Activated CD8-positive, alpha-beta memory T cell treated with anti-CD3 and anti-CD28 coated beads, Interleukin-2, amount 50 U/mL, for 48 hours (primary cell): ENCODE measurements at regions not wholly inside any gene's neighbourhood (a gene's known extent, or its start where the extent isn't known, plus 50 kb on each side); places are given as distances from the start of the nearest gene placed in this dataset.

ENCODE experiments used
- DNase-seq: peaks from one replicate; pipeline ENCODE4 v3.0.0-alpha.2; 2020

DNA sequence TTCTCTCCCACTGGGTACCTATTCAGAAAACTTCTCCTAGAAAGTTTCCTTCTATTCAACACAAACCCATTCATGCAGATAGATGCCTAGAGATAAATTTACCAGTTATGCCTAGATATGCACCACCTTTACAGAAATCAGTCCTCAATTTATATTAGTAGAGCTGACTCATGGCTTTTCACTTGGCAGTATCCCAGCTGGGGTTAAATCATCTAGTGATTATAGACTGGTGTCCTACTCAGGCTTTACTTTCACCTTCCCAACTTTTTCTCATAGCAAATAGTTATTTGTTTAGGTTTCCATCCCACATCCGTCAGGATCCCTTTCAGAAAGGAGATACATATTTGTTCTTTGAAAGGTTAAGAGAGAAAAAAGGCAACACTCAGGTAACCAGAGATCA lies 124.5 kb downstream of the AQP4 start:
- no peak for DNase-seq

- DNase-seq, result no peak
Measured at GRCh38 chr18:26740396-26740795, 125.1 kb downstream of the AQP4 start.

DNA sequence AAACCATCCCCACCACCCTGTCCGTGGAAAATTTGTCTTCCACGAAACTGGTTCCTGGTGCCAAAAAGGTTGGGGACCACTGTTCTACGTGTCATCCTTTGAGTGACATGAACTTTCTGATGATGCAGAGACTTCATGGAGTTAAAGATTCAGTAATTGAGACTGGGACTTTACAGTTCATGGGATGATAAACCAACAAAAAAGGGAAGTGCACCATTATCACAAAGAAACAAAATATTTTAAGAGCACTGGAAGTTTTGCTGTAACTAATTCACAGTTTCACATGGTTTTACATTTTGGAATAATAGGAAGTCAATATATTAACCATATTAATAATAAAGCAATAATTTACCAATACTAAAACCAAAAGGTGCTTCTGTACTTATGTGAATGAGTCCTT lies 126.8 kb downstream of the AQP4 start:
- DNase-seq, result no peak

DNA sequence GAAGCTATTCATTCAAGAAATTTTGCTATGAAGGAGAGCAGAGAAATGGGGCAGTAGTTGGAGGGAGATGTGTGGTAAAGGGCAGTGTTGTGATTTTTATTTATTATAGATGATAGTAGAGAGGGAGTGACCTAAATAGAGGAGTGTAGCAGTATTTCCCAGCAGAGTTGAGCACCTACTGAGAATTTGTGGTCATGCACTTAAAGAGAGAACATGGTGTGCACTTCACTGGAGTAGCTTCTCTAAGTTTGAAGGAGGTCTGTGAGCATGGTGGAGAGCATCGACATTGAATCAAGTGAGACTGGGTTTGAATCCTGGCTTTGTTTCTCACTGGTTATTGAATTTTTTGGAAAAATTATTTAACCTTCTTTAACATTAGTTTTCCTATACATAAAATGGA lies 129.2 kb downstream of the AQP4 start:
- DNase-seq, result no peak

DNA sequence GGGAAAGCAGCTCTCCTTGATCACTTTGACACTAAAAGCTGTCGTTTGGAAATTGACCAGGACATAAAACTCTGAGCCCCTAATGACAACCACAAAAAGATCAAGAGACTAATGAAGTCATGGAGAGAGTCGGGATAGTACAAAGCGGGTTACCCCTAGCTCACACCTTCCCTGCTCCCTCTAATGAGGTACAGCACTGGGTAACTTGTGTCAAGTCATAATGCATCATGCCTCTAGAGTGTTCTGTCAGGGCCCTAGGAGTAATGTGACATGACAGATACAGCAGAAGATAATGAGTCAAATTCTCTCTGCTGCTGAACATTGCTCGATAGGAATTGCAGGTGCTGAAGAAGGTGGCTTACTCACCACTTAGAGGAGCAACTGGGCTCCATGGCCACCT lies 130.7 kb downstream of the AQP4 start:
- DNase-seq, result no peak

DNA sequence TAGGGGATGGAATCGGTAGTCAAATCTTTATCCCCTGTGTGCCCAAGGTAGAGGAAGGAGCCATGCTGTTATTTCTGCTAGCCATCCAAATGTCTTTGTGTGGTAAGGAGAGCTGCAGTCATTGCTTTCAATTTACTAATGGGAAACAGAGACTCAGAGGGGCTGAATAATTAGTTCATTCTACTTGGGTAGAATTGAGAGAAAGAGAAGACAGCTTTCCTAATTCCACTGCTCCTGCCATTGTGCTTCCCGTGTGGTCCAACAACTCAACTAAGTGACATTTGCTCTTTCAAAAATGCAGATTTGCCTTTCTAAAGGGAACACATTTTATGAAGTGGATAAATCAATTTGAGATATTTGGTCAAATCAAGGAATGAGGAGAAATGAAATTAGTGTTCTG lies 136.1 kb downstream of the AQP4 start:
- no peak for DNase-seq

DNA sequence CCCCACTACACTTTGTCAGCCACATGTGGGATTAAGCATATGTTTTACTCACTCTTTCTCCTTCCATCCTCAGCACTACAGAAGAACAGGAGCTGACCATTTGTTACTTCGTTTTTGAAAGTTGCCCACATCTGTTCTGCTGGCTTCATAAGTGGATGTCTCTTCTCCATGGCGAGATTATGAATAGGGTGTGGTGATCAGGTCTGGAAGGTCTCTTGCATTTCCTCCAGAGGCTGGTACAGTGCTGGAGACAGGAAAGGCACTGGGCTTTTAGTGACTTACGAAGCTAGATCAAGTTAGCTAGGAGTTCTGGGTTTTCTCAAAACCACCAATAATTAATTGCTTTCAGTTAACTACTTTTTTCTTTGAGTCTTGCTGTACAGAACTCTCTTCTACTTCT lies 136.5 kb downstream of the AQP4 start:
- no peak for DNase-seq

- DNase-seq, result no peak
Measured at GRCh38 chr18:26723981-26724380, 141.5 kb downstream of the AQP4 start.

GRCh38 chr18:26722565-26722931 lies 143.0 kb downstream of the AQP4 start:
- DNase-seq, result no peak

- DNase-seq, result no peak
Measured at GRCh38 chr18:26721854-26722564, 143.5 kb downstream of the AQP4 start.

DNA sequence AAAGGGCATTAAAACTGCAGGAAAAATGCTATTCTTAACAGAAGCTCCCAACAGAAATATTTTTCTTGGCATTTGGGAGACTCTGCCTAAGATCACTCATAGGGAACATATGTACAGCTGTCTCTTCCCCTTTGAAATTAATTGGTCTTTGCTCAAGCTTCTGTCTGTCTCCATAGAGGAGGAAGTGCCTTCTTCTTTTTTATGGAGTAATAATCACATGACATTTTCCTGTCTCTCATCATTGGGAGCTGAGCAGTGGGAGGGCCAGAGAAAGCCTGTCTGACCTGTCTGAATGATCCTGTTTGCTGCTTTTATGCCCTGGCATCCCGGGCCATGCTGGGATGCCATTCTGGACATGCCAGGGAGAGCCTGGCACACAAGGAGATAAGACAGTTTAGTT lies 145.6 kb downstream of the AQP4 start:
- no peak for DNase-seq

DNA sequence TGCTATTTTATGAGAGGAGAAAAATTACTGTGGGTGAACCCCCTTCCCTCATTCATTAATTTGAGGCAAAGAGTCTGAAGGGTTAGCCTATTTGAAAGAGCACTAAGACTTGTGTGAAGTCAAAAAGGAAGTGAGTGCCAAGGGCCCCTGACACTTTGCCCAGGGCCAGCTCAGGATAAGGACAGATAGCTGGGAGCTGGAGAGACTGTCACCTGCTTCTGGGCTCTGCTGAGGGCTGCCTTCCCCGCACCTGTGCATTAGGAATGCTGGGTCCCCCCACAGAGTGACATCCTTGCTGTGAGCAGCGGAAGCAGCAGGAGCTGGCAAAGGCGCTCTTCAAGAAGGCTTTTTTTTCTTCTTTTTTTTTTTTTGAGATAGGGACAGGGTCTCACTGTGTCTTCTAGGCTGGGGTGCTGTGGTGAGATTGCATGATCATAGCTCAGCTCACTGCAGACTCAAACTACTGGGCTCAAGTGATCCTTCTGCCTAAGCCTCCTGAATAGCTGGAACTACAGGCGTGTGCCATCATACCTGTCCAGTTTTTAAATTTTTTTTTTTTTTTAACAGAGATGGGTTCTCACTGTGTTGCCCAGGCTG lies 148.3 kb downstream of the AQP4 start:
- DNase-seq, result no peak

DNA sequence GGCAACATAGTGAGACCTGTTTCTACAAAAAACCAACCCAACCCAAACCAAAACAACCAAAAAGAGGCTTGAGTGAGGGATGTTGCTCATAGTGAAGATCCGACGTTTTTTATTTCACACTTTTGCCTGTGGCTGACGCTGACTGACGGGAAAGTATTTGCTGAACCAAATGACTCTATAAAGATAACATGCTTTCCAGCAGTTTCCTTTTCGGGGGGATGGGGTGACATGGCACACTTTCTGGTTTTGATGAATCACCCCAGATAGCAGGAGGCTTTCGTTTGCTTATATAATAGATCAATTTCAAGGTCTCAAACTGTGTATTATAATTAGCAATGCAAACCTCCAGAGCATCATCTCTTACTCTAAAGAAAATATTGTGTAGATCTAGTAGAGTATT lies 150.8 kb downstream of the AQP4 start:
- DNase-seq, result no peak

DNA sequence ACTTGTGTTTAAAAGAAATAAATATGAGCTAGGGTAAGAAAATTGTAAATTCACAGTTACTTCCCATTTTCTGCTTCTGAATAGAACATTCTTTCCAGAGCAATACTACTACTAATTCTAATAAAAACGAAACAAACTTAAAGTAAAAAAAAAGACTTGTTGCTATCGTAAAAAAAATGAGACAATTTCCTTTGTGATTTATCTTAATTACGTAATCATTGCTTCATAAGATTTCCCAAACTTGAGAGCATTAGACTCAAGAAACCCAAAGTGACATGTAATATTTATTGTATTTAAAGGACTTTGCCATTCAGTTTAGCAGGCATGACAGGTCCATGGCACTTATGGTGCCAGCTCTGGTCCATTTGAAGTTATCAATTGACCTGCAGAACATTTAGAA lies 153.8 kb downstream of the AQP4 start:
- DNase-seq, result no peak

DNA sequence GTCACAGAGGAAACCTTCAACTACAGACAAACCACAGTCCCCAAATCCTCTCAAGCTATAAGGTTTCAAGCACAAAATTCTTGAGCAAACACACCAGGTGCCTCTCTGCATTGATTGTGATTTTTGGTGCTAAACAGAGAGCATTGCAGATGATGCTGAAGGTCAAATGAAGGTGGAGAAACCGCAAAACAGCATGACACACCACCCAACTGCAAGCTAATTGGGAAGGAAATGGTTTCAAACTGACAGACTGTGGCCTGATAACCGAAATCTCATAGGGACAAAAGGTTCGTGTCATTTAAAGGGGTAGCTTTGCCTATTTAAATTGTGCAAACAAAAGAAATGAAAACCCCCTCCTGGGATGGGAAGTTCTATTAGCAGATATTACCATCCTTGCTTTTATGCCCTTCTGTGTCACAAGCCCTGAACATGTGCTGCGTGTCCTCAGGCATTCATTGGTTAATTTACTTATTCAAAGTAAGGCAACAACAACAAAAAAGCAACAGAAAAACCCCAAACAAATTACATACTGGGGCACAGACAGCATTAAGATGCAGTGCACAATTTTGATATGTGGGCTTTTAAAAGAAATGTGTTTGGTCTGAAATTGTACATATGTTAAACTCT lies 154.9 kb downstream of the AQP4 start:
- no peak for DNase-seq

DNA sequence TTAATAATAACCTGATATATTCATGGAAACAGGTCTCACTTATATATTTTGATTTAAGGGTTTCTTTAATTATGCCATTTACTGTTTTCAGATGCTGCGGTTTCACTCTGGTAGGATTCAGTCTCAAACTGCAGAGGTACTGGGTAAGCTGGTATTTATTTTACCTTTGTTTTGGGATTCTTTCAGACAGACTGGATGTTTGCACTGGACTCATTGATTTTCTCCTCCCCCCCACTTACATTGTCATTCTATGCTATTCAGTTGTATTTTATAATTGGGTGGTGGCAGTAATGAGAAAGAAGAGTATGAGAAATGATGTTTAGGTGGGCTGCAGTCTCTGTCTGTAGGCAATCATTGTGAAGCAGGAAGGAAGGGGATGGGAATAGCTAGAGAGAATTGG lies 155.6 kb downstream of the AQP4 start:
- no peak for DNase-seq

GRCh38 chr18:26708806-26709716 lies 156.4 kb downstream of the AQP4 start:
- DNase-seq, result no peak

GRCh38 chr18:26706911-26707351 lies 158.6 kb downstream of the AQP4 start:
- DNase-seq, result no peak

GRCh38 chr18:26705757-26706156 lies 157.4 kb upstream of the KCTD1 start:
- no peak for DNase-seq

- DNase-seq, result no peak
Measured at GRCh38 chr18:26703170-26703930, 155.0 kb upstream of the KCTD1 start.

- no peak for DNase-seq
Measured at GRCh38 chr18:26702086-26702485, 153.7 kb upstream of the KCTD1 start.

- DNase-seq, result no peak
Measured at GRCh38 chr18:26700728-26701127, 152.4 kb upstream of the KCTD1 start.

- DNase-seq, result no peak
Measured at GRCh38 chr18:26700201-26700600, 151.8 kb upstream of the KCTD1 start.
